ENCODE measurements at regions not wholly inside any gene's neighbourhood (a gene's known extent, or its start where the extent isn't known, plus 50 kb on each side); places are given as distances from the start of the nearest gene placed in this dataset.

DNA sequence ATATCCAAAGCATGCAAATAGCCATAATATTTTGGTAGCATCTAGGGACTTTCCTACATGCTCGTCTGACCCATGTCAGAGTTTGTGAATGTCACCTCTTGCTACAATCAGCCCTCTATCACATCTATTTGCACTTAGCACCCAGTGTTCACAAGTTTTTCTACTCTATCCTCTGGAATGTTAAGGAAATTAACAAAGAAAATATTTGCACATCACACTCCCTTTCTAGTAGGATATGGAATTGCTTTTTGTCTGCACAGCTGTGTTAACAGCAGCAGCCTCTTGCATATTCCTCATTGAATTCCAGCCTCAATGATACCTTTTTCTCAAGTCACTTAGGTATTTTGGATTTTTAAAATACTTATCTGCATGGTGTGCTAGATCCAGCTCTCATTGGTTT, 403.1 kb upstream of the SEMA3C start:
- Histone ChIP-seq H3K36me3 (replicated peaks in 1 of 2; ENCODE audit: control extremely low read depth in 1 of 2, control insufficient read depth in 1 of 2, extremely low read depth in 1 of 2, insufficient read depth in 2 of 2, low read length in 1 of 2) (no peaks in the 10 kb centered on the region), H4K20me1 (ENCODE audit: control insufficient read depth, insufficient read depth, low read length, poor library complexity, severe bottlenecking) (no peaks in the 10 kb centered on the region), H3K27me3 (replicated peaks in 1 of 4; ENCODE audit: control extremely low read depth in 1 of 4, control insufficient read depth in 3 of 4, insufficient read depth in 4 of 4, low read length in 3 of 4) (no peaks in the 10 kb centered on the region), H2AFZ (ENCODE audit: insufficient read depth, low read depth, low read length, poor library complexity, severe bottlenecking) (no peak overlapping the region), H3K4me3 (ENCODE audit: control extremely low read depth in 1 of 5, extremely low read depth in 1 of 5, insufficient read depth in 1 of 5, low read depth in 2 of 5, low read length in 4 of 5) (no peak overlapping the region), H3K9ac (ENCODE audit: low read length) (no peak overlapping the region), H3K4me1 (ENCODE audit: control insufficient read depth in 2 of 2, insufficient read depth in 2 of 2, low read length in 2 of 2) (no peaks in the 10 kb centered on the region), H3K9me3 (ENCODE audit: control extremely low read depth in 1 of 3, control insufficient read depth in 2 of 3, insufficient read depth in 1 of 3, low read length in 2 of 3) (peaks cover 0 to 3% (median 0%) of the 10 kb centered on the region in 3 donors), H3K4me2 (replicated peaks; ENCODE audit: low read depth, low read length, poor library complexity, severe bottlenecking) (no peak overlapping the region), H3K27ac (ENCODE audit: low read length in 2 of 2) (no peak overlapping the region), H3K79me2 (ENCODE audit: control insufficient read depth, insufficient read depth, low read length) (no peaks in the 10 kb centered on the region)
- DNase-seq = no peak
- Mint-ChIP-seq H3K9me3 (ENCODE audit: insufficient read depth) (no peaks in the 10 kb centered on the region), H3K4me1 (no peaks in the 10 kb centered on the region), H3K4me3 (no peak overlapping the region), H3K27me3 (no peaks in the 10 kb centered on the region), H3K27ac (no peak overlapping the region)
- intact Hi-C loops (cut with micrococcal nuclease) = no loop called here
- TF ChIP-seq EZH2 (IDR thresholded peaks at IDR 0.05; ENCODE audit: borderline replicate concordance, insufficient read depth, low read depth, low read length, poor library complexity, severe bottlenecking) = no peak
- TF ChIP-seq, protein P1, sequence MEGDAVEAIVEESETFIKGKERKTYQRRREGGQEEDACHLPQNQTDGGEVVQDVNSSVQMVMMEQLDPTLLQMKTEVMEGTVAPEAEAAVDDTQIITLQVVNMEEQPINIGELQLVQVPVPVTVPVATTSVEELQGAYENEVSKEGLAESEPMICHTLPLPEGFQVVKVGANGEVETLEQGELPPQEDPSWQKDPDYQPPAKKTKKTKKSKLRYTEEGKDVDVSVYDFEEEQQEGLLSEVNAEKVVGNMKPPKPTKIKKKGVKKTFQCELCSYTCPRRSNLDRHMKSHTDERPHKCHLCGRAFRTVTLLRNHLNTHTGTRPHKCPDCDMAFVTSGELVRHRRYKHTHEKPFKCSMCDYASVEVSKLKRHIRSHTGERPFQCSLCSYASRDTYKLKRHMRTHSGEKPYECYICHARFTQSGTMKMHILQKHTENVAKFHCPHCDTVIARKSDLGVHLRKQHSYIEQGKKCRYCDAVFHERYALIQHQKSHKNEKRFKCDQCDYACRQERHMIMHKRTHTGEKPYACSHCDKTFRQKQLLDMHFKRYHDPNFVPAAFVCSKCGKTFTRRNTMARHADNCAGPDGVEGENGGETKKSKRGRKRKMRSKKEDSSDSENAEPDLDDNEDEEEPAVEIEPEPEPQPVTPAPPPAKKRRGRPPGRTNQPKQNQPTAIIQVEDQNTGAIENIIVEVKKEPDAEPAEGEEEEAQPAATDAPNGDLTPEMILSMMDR (IDR thresholded peaks at IDR 0.05) = no peak
- ChIA-PET CTCF (no interaction called here), POLR2A (no interaction called here)
- WGBS (ENCODE audit: insufficient coverage) = no CpG with 5 or more reads among the region's 1 CpG
- no peak for ATAC-seq (ENCODE audit: low read depth)

DNA sequence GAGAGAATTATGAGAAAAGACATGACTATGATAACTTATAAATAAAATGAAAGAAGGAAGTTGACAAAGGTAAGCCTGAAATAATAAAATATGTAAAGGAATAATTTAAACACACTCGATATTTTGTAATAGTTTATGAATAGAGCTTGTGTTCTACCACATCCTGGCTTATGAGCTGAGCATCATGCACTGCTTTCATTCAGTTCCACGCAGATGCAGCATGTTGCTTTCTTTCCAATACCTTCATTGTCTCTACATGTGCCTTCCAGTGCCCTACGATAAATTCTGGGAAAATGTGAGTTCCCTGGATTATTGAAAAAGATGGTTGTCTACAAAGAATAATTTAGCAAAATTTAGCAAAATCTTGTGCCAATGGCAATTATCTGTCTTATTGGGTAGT, 398.9 kb upstream of the SEMA3C start:
- no peaks in the 10 kb centered on the region for H3K4me1 Mint-ChIP-seq
- no peaks in the 10 kb centered on the region for H3K79me2 ChIP-seq (ENCODE audit: control insufficient read depth, insufficient read depth, low read length)
- ATAC-seq (ENCODE audit: low read depth) (no peak), DNase-seq (no peak)
- no peak overlapping the region for H3K4me3 ChIP-seq (ENCODE audit: control extremely low read depth in 1 of 5, extremely low read depth in 1 of 5, insufficient read depth in 1 of 5, low read depth in 2 of 5, low read length in 4 of 5)
- ChIA-PET CTCF (no interaction called here), POLR2A (no interaction called here)
- H2AFZ ChIP-seq (ENCODE audit: insufficient read depth, low read depth, low read length, poor library complexity, severe bottlenecking) = no peak overlapping the region
- H3K9me3 Mint-ChIP-seq (ENCODE audit: insufficient read depth) = peaks cover 3% of the 10 kb centered on the region
- no peak overlapping the region for H3K27ac Mint-ChIP-seq
- no peak for TF ChIP-seq EZH2 (IDR thresholded peaks at IDR 0.05; ENCODE audit: borderline replicate concordance, insufficient read depth, low read depth, low read length, poor library complexity, severe bottlenecking)
- TF ChIP-seq, protein P1 (IDR thresholded peaks at IDR 0.05) = no peak
- H3K27ac ChIP-seq (ENCODE audit: low read length in 2 of 2) = no peak overlapping the region
- no peaks in the 10 kb centered on the region for H3K27me3 Mint-ChIP-seq
- no peak overlapping the region for H3K4me3 Mint-ChIP-seq
- intact Hi-C loops (cut with micrococcal nuclease) = no loop called here
- H3K9ac ChIP-seq (ENCODE audit: low read length) = no peak overlapping the region
- peaks cover 0 to 3% (median 0%) of the 10 kb centered on the region in 3 donors for H3K9me3 ChIP-seq (ENCODE audit: control extremely low read depth in 1 of 3, control insufficient read depth in 2 of 3, insufficient read depth in 1 of 3, low read length in 2 of 3)
- H3K36me3 ChIP-seq (replicated peaks in 1 of 2; ENCODE audit: control extremely low read depth in 1 of 2, control insufficient read depth in 1 of 2, extremely low read depth in 1 of 2, insufficient read depth in 2 of 2, low read length in 1 of 2) = no peaks in the 10 kb centered on the region
- H3K4me2 ChIP-seq (replicated peaks; ENCODE audit: low read depth, low read length, poor library complexity, severe bottlenecking) = no peak overlapping the region
- WGBS (ENCODE audit: insufficient coverage) = no CpG with 5 or more reads among the region's 3 CpGs
- H3K4me1 ChIP-seq (ENCODE audit: control insufficient read depth in 2 of 2, insufficient read depth in 2 of 2, low read length in 2 of 2) = no peaks in the 10 kb centered on the region
- H3K27me3 ChIP-seq (replicated peaks in 1 of 4; ENCODE audit: control extremely low read depth in 1 of 4, control insufficient read depth in 3 of 4, insufficient read depth in 4 of 4, low read length in 3 of 4) = no peaks in the 10 kb centered on the region
- H4K20me1 ChIP-seq (ENCODE audit: control insufficient read depth, insufficient read depth, low read length, poor library complexity, severe bottlenecking) = no peaks in the 10 kb centered on the region

Measured in B cell (primary cell).